Progenitor cell of endocrine pancreas (in vitro differentiated cells): ENCODE measurements at regions not wholly inside any gene's neighbourhood (a gene's known extent, or its start where the extent isn't known, plus 50 kb on each side); places are given as distances from the start of the nearest gene placed in this dataset.

Source experiments
- DNase-seq: peaks from one replicate; pipeline ENCODE4 v3.0.0; 2021; ENCODE audit warnings: low spot score; ENCODE audit not compliant: unreplicated experiment
- H3K27ac Mint-ChIP-seq: 2 replicates; pipeline ENCODE4 v1.8.0; 2021; ENCODE audit warnings: mild to moderate bottlenecking, moderate library complexity, mixed read lengths
- H3K27me3 Mint-ChIP-seq: 2 replicates; pipeline ENCODE4 v1.8.0; 2021; ENCODE audit warnings: mixed read lengths
- H3K36me3 Mint-ChIP-seq: 2 replicates; pipeline ENCODE4 v1.8.0; 2022; ENCODE audit warnings: mixed read lengths; ENCODE audit not compliant: insufficient read depth
- H3K4me1 Mint-ChIP-seq: 2 replicates; pipeline ENCODE4 v1.8.0; 2021; ENCODE audit warnings: low read depth, mixed read lengths
- H3K4me3 Mint-ChIP-seq: 2 replicates; pipeline ENCODE4 v1.8.0; 2021; ENCODE audit warnings: low read depth, mild to moderate bottlenecking, moderate library complexity, mixed read lengths
- H3K9me3 Mint-ChIP-seq: 2 replicates; pipeline ENCODE4 v1.8.0; 2021; ENCODE audit warnings: low read depth, mixed read lengths
- TF ChIP-seq, protein P1 (sequence below): fragments of 200-600 bp; sonication (generic); IDR thresholded peaks from one replicate; pipeline ENCODE4 v1.5.0; 2021; ENCODE audit warnings: antibody characterized with exemption, mild to moderate bottlenecking; ENCODE audit not compliant: unreplicated experiment

DNA sequence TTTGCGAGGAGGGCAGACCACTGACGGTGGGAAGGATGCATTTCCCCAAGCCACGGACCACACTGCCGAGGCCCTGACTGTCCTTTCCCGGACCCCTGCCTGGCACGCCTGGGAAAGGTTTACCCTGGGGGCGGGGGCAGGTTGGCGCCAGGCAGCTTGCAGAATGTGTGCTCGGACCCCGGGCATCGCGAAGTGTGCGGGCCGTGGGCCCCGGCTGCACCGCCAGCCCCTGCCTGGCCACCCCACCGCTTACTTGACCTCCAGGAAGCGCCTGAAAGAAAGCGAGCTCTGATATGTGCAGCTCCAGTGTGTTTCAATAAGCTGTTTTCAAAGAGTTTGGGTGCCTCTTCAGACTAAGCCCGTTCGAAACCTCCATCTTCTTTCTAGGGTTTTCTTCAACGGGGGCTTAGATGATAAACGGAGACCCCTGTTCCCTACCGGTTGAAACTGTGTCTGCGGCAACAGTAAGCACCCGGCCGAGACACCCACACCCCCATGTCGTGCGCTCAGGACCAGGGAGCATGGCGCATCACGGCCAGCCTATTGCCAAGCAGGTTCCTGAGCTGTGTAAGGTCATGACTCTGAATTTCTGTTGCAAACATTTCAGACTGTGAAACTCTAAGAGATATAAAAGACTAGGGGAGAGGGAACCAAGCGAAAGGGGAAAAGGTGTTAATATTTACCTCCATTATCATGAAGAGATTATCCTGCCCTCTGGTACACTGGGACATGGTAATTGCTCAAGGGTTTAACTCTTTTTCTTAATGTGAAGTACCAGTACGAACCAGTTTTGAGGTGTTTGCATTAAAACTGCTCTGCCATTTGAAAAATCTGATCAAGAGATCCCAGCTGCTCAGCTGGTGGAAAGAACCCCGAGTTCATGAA is 231.2 kb upstream of the FOXQ1 start:
- H3K4me1 Mint-ChIP-seq, result peaks cover 27% of the 10 kb centered on the region
- H3K27ac Mint-ChIP-seq, result no peak overlapping the region
- no peak for DNase-seq
- no peak overlapping the region for H3K4me3 Mint-ChIP-seq
- no peaks in the 10 kb centered on the region for H3K27me3 Mint-ChIP-seq
- TF ChIP-seq, protein P1, sequence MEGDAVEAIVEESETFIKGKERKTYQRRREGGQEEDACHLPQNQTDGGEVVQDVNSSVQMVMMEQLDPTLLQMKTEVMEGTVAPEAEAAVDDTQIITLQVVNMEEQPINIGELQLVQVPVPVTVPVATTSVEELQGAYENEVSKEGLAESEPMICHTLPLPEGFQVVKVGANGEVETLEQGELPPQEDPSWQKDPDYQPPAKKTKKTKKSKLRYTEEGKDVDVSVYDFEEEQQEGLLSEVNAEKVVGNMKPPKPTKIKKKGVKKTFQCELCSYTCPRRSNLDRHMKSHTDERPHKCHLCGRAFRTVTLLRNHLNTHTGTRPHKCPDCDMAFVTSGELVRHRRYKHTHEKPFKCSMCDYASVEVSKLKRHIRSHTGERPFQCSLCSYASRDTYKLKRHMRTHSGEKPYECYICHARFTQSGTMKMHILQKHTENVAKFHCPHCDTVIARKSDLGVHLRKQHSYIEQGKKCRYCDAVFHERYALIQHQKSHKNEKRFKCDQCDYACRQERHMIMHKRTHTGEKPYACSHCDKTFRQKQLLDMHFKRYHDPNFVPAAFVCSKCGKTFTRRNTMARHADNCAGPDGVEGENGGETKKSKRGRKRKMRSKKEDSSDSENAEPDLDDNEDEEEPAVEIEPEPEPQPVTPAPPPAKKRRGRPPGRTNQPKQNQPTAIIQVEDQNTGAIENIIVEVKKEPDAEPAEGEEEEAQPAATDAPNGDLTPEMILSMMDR, result no peak
- no peaks in the 10 kb centered on the region for H3K36me3 Mint-ChIP-seq
- H3K9me3 Mint-ChIP-seq, result no peaks in the 10 kb centered on the region

DNA sequence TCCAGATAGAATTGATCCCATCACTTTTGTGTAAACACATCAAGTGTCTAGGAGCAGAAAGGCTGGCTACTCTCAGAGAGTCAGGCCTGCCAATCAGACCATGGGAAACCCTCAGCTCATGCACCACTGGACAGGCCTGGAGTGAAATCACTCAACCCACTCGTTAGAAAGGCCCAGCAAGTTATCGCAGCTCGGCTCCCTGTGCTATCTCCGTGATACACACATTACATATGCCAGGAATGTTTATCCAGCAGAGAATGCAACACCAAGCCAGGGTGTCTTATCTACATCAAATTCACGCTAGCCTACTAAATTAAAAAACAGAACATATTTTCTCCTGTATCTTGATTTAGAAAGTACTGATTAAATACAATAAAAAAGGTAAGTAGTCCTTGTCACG is 232.4 kb upstream of the FOXQ1 start:
- Mint-ChIP-seq H3K4me3 (no peak overlapping the region), H3K9me3 (no peaks in the 10 kb centered on the region), H3K27ac (no peak overlapping the region), H3K36me3 (no peaks in the 10 kb centered on the region), H3K27me3 (no peaks in the 10 kb centered on the region), H3K4me1 (peaks cover 32% of the 10 kb centered on the region)
- TF ChIP-seq, protein P1, result no peak
- DNase-seq, result no peak

DNA sequence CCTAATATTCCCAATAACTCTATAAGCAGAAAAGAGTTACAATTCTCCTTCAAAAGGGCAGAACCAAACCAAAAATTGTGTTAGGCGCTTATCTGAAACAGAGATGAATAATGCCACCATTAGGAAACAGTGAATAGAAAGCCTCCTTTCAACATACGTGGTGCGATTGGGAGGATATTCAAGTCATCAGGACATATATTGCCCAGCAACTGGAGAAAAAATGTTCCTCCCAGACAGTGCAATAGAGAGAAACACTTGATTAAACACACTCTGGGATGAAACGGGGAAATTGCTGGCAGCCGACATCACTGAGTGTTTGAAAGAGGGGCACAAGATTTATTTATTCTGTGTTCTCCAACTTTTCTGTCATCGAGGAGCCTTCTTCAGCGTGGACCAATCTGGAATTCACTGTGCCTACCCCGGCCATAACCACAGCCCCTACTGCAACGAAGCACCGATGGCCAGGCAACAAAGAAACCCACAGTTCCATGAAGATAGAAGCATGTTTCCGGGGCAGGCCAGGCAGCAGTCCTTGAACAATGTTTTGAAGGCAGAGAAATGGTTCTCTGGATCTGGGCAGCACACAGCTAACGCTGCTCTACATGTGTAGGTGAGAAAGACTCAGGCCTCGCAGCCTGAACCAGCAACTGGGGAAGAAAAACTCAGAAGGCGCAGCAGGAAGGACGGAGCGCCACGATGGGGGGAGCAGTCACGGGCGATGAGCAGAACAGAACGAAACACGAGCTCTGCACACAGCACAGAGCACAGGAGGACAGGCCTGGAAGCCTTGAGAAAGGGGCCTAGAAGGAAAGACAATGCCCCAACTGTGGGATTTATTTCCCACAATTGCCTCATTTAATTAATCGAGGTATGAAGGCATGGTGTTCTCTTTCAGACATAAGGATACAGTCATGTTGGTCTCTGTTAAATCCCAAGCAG is 234.2 kb upstream of the FOXQ1 start:
- no peaks in the 10 kb centered on the region for H3K9me3 Mint-ChIP-seq
- TF ChIP-seq, protein P1, result no peak

DNA sequence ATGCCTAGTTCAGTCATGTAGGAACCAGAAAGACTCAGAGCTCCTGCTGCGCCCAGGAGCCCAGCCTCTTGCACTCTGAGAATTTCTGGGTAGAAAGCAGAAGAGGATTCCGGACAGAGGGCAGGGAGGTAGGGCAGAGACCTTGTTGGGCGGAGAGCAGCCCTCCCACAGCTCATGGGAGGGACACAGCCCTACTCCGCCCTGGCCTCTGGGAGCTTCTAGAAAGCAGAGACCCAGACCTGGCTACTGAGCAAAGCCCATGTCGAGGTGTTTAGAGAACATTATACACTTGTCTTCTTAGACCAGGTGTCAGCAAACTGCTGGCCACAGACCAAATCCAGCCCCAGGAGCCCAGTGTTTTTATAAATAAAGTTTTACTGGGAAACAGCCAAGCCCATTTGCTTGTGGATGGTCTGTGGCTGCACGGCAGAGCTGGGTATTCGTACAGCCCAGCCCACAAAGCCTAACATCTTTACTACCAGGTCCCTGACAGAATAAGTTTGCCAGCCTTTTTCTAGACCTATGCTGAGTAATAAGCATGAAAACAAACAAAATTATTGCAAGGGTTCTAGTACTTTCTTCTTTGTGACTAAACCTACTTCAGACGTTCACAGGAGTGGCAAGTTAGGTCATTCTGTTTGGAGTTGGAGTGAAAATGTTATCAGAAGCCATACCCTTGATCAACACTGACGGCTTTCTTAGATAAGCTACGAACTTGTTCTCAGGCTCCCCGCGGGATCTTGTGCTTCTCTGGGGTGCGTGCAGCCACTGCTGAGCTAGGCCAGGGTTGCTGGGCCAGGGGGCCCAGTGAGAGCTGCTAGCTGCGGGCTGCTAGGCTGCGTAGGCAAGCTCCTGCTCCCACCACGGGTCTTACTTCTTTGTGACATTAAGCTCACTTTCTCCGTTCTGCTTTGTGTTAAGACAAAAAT is 235.1 kb upstream of the FOXQ1 start:
- Mint-ChIP-seq H3K36me3 (no peaks in the 10 kb centered on the region), H3K4me3 (no peak overlapping the region), H3K27ac (peak overlapping the region; percentile 74), H3K4me1 (peaks cover 32% of the 10 kb centered on the region), H3K9me3 (no peaks in the 10 kb centered on the region), H3K27me3 (no peaks in the 10 kb centered on the region)
- TF ChIP-seq, protein P1, result no peak
- no peak for DNase-seq

More for the DNA sequence above, 234.2 kb upstream of the FOXQ1 start:
- Mint-ChIP-seq H3K27ac (peak overlapping the region; percentile 79), H3K4me3 (no peak overlapping the region), H3K27me3 (no peaks in the 10 kb centered on the region), H3K36me3 (no peaks in the 10 kb centered on the region), H3K4me1 (peaks cover 32% of the 10 kb centered on the region)
- DNase-seq, result no peak
